ENCODE measurements at regions not wholly inside any gene's neighbourhood (a gene's known extent, or its start where the extent isn't known, plus 50 kb on each side); places are given as distances from the start of the nearest gene placed in this dataset.

GRCh38 chr12:115243933-115244628 lies 560.1 kb upstream of the TBX3 start:
- DNase-seq = no peak
- H3K27ac Mint-ChIP-seq = no peak overlapping the region
- H3K9me3 Mint-ChIP-seq = no peaks in the 10 kb centered on the region
- TF ChIP-seq CTCF (IDR thresholded peaks at IDR 0.05) = no peak
- peaks cover 7% of the 10 kb centered on the region for H3K27me3 Mint-ChIP-seq (ENCODE audit: insufficient read depth)
- H3K4me1 Mint-ChIP-seq (ENCODE audit: low read depth) = no peaks in the 10 kb centered on the region
- H3K36me3 Mint-ChIP-seq (ENCODE audit: low read depth) = no peaks in the 10 kb centered on the region
- H3K4me3 Mint-ChIP-seq = no peak overlapping the region

- no peak overlapping the region for H3K27ac Mint-ChIP-seq
- no peaks in the 10 kb centered on the region for H3K4me1 Mint-ChIP-seq (ENCODE audit: low read depth)
- TF ChIP-seq CTCF (IDR thresholded peaks at IDR 0.05) = no peak
- no peaks in the 10 kb centered on the region for H3K36me3 Mint-ChIP-seq (ENCODE audit: low read depth)
- H3K9me3 Mint-ChIP-seq = no peaks in the 10 kb centered on the region
- no peak overlapping the region for H3K4me3 Mint-ChIP-seq
- H3K27me3 Mint-ChIP-seq (ENCODE audit: insufficient read depth) = peaks cover 7% of the 10 kb centered on the region
- DNase-seq = no peak
These were observed 556.3 kb upstream of the TBX3 start for GRCh38 chr12:115240251-115240650.

- no peaks in the 10 kb centered on the region for H3K36me3 Mint-ChIP-seq (ENCODE audit: low read depth)
- DNase-seq = no peak
- H3K9me3 Mint-ChIP-seq = no peaks in the 10 kb centered on the region
- H3K27me3 Mint-ChIP-seq (ENCODE audit: insufficient read depth) = peaks cover 1% of the 10 kb centered on the region
- no peak overlapping the region for H3K27ac Mint-ChIP-seq
- peaks cover 7% of the 10 kb centered on the region for H3K4me1 Mint-ChIP-seq (ENCODE audit: low read depth)
- H3K4me3 Mint-ChIP-seq = no peak overlapping the region
- TF ChIP-seq CTCF (IDR thresholded peaks at IDR 0.05) = no peak
These were observed 551.9 kb upstream of the TBX3 start for GRCh38 chr12:115235880-115236279.

GRCh38 chr12:115233891-115234543 lies 550.0 kb upstream of the TBX3 start:
- peaks cover 1% of the 10 kb centered on the region; the same call in 1 of the 2 replicates for H3K27me3 Mint-ChIP-seq (ENCODE audit: insufficient read depth)
- H3K27ac Mint-ChIP-seq = no peak overlapping the region
- no peak overlapping the region for H3K4me3 Mint-ChIP-seq
- H3K9me3 Mint-ChIP-seq = no peaks in the 10 kb centered on the region
- no peak for DNase-seq
- H3K36me3 Mint-ChIP-seq (ENCODE audit: low read depth) = no peaks in the 10 kb centered on the region
- peaks cover 7% of the 10 kb centered on the region for H3K4me1 Mint-ChIP-seq (ENCODE audit: low read depth)
- TF ChIP-seq CTCF (IDR thresholded peaks at IDR 0.05) = no peak

- TF ChIP-seq CTCF (IDR thresholded peaks at IDR 0.05) = no peak
These were observed 548.6 kb upstream of the TBX3 start for GRCh38 chr12:115232455-115233156.

More at GRCh38 chr12:115232455-115233156, 548.6 kb upstream of the TBX3 start:
- Mint-ChIP-seq H3K4me3 (no peak overlapping the region), H3K27ac (no peak overlapping the region), H3K27me3 (ENCODE audit: insufficient read depth) (peaks cover 3% of the 10 kb centered on the region; the same call in 1 of the 2 replicates), H3K4me1 (ENCODE audit: low read depth) (peaks cover 14% of the 10 kb centered on the region), H3K9me3 (no peaks in the 10 kb centered on the region), H3K36me3 (ENCODE audit: low read depth) (no peaks in the 10 kb centered on the region)
- peak; percentile 70 for DNase-seq
